Stimulated activated CD4-positive, alpha-beta T cell treated with anti-CD3 and anti-CD28 coated beads, Interleukin-2, amount 100 ng/mL, for 4 hours (primary cell): ENCODE measurements at regions not wholly inside any gene's neighbourhood (a gene's known extent, or its start where the extent isn't known, plus 50 kb on each side); places are given as distances from the start of the nearest gene placed in this dataset.
"Not testable (repeated sequence)": the region's sequence is repeated elsewhere in the genome, so short reads cannot be mapped to it uniquely, and the experiment has no call there.

Source experiments
- DNase-seq: peaks from one replicate; pipeline ENCODE4 v3.0.0-alpha.2; 2020; ENCODE audit warnings: low read depth

GRCh38 chr2:13686262-13686661, 946.3 kb upstream of the LRATD1 start:
- DNase-seq, result no peak

- no peak for DNase-seq
Measured at GRCh38 chr2:13694673-13695072, 937.8 kb upstream of the LRATD1 start.

GRCh38 chr2:13696601-13697000, 935.9 kb upstream of the LRATD1 start:
- no peak for DNase-seq

GRCh38 chr2:13698847-13699246, 933.7 kb upstream of the LRATD1 start:
- no peak for DNase-seq

- not testable (repeated sequence) for DNase-seq
Measured at GRCh38 chr2:13699939-13700338, 932.6 kb upstream of the LRATD1 start.

- DNase-seq, result no peak
Measured at GRCh38 chr2:13711154-13711553, 921.4 kb upstream of the LRATD1 start.

- no peak for DNase-seq
Measured at GRCh38 chr2:13714466-13714865, 918.1 kb upstream of the LRATD1 start.

- DNase-seq, result no peak
Measured at GRCh38 chr2:13725945-13726344, 906.6 kb upstream of the LRATD1 start.

GRCh38 chr2:13745330-13745729, 887.2 kb upstream of the LRATD1 start:
- no peak for DNase-seq

GRCh38 chr2:13751955-13752354, 880.6 kb upstream of the LRATD1 start:
- no peak for DNase-seq

GRCh38 chr2:13758412-13758811, 874.1 kb upstream of the LRATD1 start:
- no peak for DNase-seq

- DNase-seq, result no peak
Measured at GRCh38 chr2:13768274-13768673, 864.2 kb upstream of the LRATD1 start.

- no peak for DNase-seq
Measured at GRCh38 chr2:13770279-13770678, 862.2 kb upstream of the LRATD1 start.

GRCh38 chr2:13779996-13780395, 852.5 kb upstream of the LRATD1 start:
- no peak for DNase-seq

GRCh38 chr2:13791019-13791547, 841.4 kb upstream of the LRATD1 start:
- no peak for DNase-seq

GRCh38 chr2:13806539-13806938, 826.0 kb upstream of the LRATD1 start:
- DNase-seq, result no peak

GRCh38 chr2:13813236-13813635, 819.3 kb upstream of the LRATD1 start:
- no peak for DNase-seq

- no peak for DNase-seq
Measured at GRCh38 chr2:13818002-13818401, 814.5 kb upstream of the LRATD1 start.

GRCh38 chr2:13819896-13820295, 812.6 kb upstream of the LRATD1 start:
- DNase-seq, result no peak

GRCh38 chr2:13821255-13821880, 811.1 kb upstream of the LRATD1 start:
- no peak for DNase-seq

- DNase-seq, result no peak
Measured at GRCh38 chr2:13822365-13822764, 810.2 kb upstream of the LRATD1 start.

- no peak for DNase-seq
Measured at GRCh38 chr2:13826314-13826853, 806.1 kb upstream of the LRATD1 start.

- no peak for DNase-seq
Measured at GRCh38 chr2:13858626-13859025, 773.9 kb upstream of the LRATD1 start.

- DNase-seq, result not testable (repeated sequence)
Measured at GRCh38 chr2:13868275-13868674, 764.2 kb upstream of the LRATD1 start.
